Spinal cord (tissue), 9 donors: ENCODE measurements at regions not wholly inside any gene's neighbourhood (a gene's known extent, or its start where the extent isn't known, plus 50 kb on each side); places are given as distances from the start of the nearest gene placed in this dataset.
A peak's percentile ranks its signal among the peaks of the same experiment; 100 is the strongest.

Source experiments
- DNase-seq, 6 donors: peaks; one replicate each; pipeline versions ENCODE4 v3.0.0 to v3.0.0-alpha.2; 2013 to 2015; ENCODE audit warnings: low spot score in 6 of 6, low read depth in 4 of 6
- H3K27ac ChIP-seq: one replicate; pipeline ENCODE4 v1.5.1; 2013; ENCODE audit warnings: low read depth, low read length, control low read depth
- H3K27me3 ChIP-seq: one replicate; pipeline ENCODE4 v1.6.1; 2013; ENCODE audit warnings: low read length; ENCODE audit not compliant: control insufficient read depth, insufficient read depth
- H3K36me3 ChIP-seq: one replicate; pipeline ENCODE4 v1.6.1; 2013; ENCODE audit warnings: low read length; ENCODE audit not compliant: control insufficient read depth, insufficient read depth
- H3K4me1 ChIP-seq: one replicate; pipeline ENCODE4 v1.6.1; 2013; ENCODE audit warnings: low read length; ENCODE audit not compliant: control insufficient read depth, insufficient read depth
- H3K4me3 ChIP-seq: one replicate; pipeline ENCODE4 v1.5.1; 2013; ENCODE audit warnings: low read depth, low read length, control low read depth
- H3K9me3 ChIP-seq: one replicate; pipeline ENCODE4 v1.6.1; 2013; ENCODE audit warnings: low read length; ENCODE audit not compliant: control insufficient read depth, insufficient read depth
- WGBS: methylation state at CpG from one replicate; pipeline ENCODE4 v1.1.5; 2013; ENCODE audit warnings: missing lambda C conversion rate; ENCODE audit not compliant: insufficient coverage; 5-methylcytosine and 5-hydroxymethylcytosine counted together
- donor health status: healthy.

- WGBS: 74% methylated on average over 2 of the region's 4 CpGs
- H3K36me3 ChIP-seq: no peaks in the 10 kb centered on the region
- no peak for DNase-seq
- H3K9me3 ChIP-seq: no peaks in the 10 kb centered on the region
- H3K27me3 ChIP-seq: no peaks in the 10 kb centered on the region
- H3K4me3 ChIP-seq: no peak overlapping the region
- no peak overlapping the region for H3K27ac ChIP-seq
- no peaks in the 10 kb centered on the region for H3K4me1 ChIP-seq
Measured at GRCh38 chr3:30135190-30135589, 471.2 kb upstream of the TGFBR2 start.

DNA sequence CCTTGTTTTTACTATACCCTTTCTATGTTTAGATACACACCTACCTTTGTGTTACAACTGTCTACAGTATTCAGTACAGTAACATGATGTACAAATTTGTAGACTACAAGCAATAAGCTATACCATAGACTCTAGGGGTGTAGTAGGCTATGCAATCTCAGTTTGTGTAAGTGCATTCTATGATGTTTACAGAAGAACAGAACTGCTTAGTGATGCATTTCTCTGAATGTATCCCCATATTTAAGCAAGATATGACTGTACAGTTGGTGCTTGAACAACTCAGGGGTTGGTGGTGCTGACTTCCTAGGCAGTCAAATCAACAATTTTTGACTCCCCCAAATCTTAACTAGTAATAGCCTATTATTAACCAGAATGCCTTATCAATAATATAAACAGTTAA is 467.1 kb upstream of the TGFBR2 start:
- no peak for DNase-seq
- H3K36me3 ChIP-seq: no peaks in the 10 kb centered on the region
- no peaks in the 10 kb centered on the region for H3K27me3 ChIP-seq
- no peaks in the 10 kb centered on the region for H3K4me1 ChIP-seq
- no peak overlapping the region for H3K27ac ChIP-seq
- H3K4me3 ChIP-seq: no peak overlapping the region
- no peaks in the 10 kb centered on the region for H3K9me3 ChIP-seq

DNA sequence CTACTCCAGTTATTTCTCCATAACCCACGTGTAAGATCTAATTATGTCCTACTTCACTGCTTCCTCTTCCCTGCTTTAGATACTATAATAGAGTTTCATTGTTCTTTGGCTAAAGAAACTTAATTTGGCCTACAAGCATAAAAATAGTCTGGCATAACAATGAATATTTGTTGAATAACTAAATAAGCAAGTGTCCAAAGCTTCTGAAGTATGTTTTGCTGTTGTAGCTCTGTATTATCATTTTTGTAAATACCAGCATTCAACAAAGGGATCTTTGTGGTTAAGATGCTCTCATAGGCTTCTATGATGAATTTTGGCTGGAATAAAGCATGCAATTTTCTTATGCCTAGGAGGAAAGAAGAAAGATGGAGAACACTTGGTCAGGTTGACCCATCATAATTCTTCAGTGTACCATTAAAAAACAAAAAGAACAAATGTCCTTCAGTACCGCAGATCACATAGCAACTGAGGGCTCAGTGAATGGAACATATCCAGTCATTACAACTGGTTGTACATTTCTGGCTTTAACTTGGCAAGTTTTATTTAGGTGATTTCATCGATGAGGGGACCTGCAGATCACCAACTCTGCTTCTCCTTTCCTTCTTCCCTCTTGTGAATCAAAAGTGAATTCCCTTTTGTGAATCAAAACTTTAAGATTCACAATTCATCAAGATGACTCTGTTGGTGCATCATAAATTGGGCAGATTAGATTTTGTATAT is 465.9 kb upstream of the TGFBR2 start:
- no CpG with 5 or more reads among the region's 3 CpGs for WGBS
- no peaks in the 10 kb centered on the region for H3K4me1 ChIP-seq
- no peak overlapping the region for H3K27ac ChIP-seq

DNA sequence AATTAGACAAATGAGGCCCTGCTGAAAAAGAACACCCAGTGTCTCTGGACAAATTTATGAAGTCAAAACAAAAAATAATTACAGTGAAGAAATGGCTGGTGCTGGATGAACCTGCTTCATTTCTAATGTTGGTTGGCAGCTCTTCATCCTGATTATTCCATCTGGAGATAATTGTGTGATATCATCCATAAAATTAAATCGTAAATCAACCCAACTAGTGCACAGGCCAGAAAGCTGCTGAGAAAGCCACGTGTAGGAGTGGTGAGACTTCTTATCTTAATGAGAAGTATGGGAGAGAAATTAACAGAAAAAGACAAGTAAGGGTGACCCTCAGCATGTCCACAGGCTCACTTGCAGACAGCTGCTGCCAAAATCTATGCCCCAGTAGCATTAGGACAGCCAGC is 465.2 kb upstream of the TGFBR2 start:
- H3K27me3 ChIP-seq: no peaks in the 10 kb centered on the region
- no peaks in the 10 kb centered on the region for H3K9me3 ChIP-seq
- H3K4me1 ChIP-seq: no peaks in the 10 kb centered on the region
- H3K4me3 ChIP-seq: no peak overlapping the region
- no CpG with 5 or more reads among the region's 2 CpGs for WGBS
- DNase-seq: peak in 1 of 6 donors; percentile 64
- H3K27ac ChIP-seq: no peak overlapping the region
- no peaks in the 10 kb centered on the region for H3K36me3 ChIP-seq

More for the DNA sequence above, 465.9 kb upstream of the TGFBR2 start:
- Histone ChIP-seq H3K4me3 (no peak overlapping the region), H3K27me3 (no peaks in the 10 kb centered on the region), H3K36me3 (no peaks in the 10 kb centered on the region), H3K9me3 (no peaks in the 10 kb centered on the region)
- DNase-seq: no peak

GRCh38 chr3:30141927-30142326 is 464.5 kb upstream of the TGFBR2 start:
- H3K27ac ChIP-seq: no peak overlapping the region
- no peaks in the 10 kb centered on the region for H3K36me3 ChIP-seq
- no peak overlapping the region for H3K4me3 ChIP-seq
- WGBS: 100% methylated on average over 1 of the region's 3 CpGs
- H3K27me3 ChIP-seq: no peaks in the 10 kb centered on the region
- H3K9me3 ChIP-seq: no peaks in the 10 kb centered on the region
- no peaks in the 10 kb centered on the region for H3K4me1 ChIP-seq
- no peak for DNase-seq

DNA sequence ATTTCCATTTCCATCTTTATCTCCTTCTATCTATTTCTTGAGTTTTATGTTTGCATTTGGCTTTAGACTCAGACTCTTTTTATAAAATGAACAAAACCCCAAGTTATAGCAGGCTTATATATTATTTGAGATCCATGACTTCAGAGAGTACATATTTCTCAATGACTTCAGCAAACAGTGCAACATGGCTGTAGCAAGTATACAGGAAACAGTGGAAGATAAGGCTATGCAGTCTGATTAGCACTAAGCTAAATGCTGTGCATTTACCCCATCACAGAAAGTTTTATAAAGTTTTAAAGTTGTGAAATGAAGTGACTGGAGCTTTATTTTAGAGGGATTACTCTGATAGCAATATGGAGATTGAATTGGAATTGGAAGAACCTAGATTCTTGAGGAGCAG is 463.5 kb upstream of the TGFBR2 start:
- no peaks in the 10 kb centered on the region for H3K9me3 ChIP-seq
- no peak overlapping the region for H3K4me3 ChIP-seq
- H3K27ac ChIP-seq: no peak overlapping the region
- H3K36me3 ChIP-seq: no peaks in the 10 kb centered on the region
- no peaks in the 10 kb centered on the region for H3K4me1 ChIP-seq
- no peak for DNase-seq
- H3K27me3 ChIP-seq: no peaks in the 10 kb centered on the region

DNA sequence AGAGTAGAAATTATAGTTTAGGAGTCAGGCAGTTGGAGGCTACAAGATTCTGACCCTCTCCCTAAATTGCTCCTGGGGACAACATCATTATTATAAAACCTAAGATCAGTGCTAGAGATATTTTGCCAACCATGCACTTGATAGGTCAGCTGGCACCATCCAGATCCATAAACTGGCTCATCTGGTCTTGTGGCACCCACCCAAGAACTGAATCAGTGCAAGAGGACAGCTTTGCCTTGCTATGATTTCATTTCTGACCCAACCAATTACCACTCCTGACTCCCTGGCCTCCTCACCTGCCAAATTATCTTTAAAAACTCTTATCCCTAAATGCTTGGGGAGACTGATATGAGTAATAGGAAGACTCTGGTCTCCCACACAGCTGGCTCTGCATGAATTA is 461.1 kb upstream of the TGFBR2 start:
- Histone ChIP-seq H3K9me3 (no peaks in the 10 kb centered on the region), H3K36me3 (no peaks in the 10 kb centered on the region), H3K27me3 (no peaks in the 10 kb centered on the region), H3K27ac (no peak overlapping the region), H3K4me1 (no peaks in the 10 kb centered on the region), H3K4me3 (no peak overlapping the region)
- DNase-seq: no peak

GRCh38 chr3:30146978-30147377 is 459.4 kb upstream of the TGFBR2 start:
- H3K4me1 ChIP-seq: no peaks in the 10 kb centered on the region
- no peak overlapping the region for H3K4me3 ChIP-seq
- peak in 1 of 6 donors; percentile 40 for DNase-seq

GRCh38 chr3:30154853-30155252 is 451.5 kb upstream of the TGFBR2 start:
- DNase-seq: no peak
- no peaks in the 10 kb centered on the region for H3K36me3 ChIP-seq
- WGBS: no CpG with 5 or more reads among the region's 2 CpGs
- H3K27ac ChIP-seq: no peak overlapping the region
- no peaks in the 10 kb centered on the region for H3K9me3 ChIP-seq
- no peaks in the 10 kb centered on the region for H3K4me1 ChIP-seq
- H3K4me3 ChIP-seq: no peak overlapping the region
- no peaks in the 10 kb centered on the region for H3K27me3 ChIP-seq

More at GRCh38 chr3:30146978-30147377, 459.4 kb upstream of the TGFBR2 start:
- H3K27ac ChIP-seq: no peak overlapping the region
- H3K27me3 ChIP-seq: no peaks in the 10 kb centered on the region
- H3K9me3 ChIP-seq: no peaks in the 10 kb centered on the region
- H3K36me3 ChIP-seq: no peaks in the 10 kb centered on the region

DNA sequence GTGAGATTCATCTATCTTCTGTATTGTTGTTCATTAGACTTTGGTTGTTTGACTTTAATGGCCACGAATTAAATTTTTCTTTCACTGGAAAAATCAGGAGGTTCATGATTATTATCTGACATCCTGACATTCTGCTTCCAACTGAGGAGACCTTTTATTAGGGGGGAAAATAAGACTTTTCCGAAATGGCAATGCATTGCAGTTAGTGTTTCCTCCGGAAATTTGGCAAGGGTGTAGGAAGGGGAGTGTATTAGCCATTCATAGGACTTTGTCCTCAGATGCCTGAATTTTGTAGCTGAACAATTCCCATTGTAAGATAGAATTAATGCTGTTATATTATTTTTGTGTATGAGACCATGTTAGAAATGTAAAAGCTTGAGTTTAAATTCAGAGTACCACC is 450.6 kb upstream of the TGFBR2 start:
- 33% methylated on average over 2 of the region's 3 CpGs for WGBS
- Histone ChIP-seq H3K9me3 (no peaks in the 10 kb centered on the region), H3K27ac (no peak overlapping the region), H3K36me3 (no peaks in the 10 kb centered on the region), H3K4me3 (no peak overlapping the region), H3K27me3 (no peaks in the 10 kb centered on the region), H3K4me1 (no peaks in the 10 kb centered on the region)
- DNase-seq: no peak
